ENCODE measurements at regions not wholly inside any gene's neighbourhood (a gene's known extent, or its start where the extent isn't known, plus 50 kb on each side); places are given as distances from the start of the nearest gene placed in this dataset.
A peak's percentile ranks its signal among the peaks of the same experiment; 100 is the strongest.
"Not testable (repeated sequence)": the region's sequence is repeated elsewhere in the genome, so short reads cannot be mapped to it uniquely, and the experiment has no call there.

- Histone ChIP-seq H3K36me3 (ENCODE audit: low read depth) (no peaks in the 10 kb centered on the region), H3K4me3 (no peak overlapping the region), H3K9me3 (no peaks in the 10 kb centered on the region), H3K4me1 (ENCODE audit: low read depth) (no peaks in the 10 kb centered on the region)
- ATAC-seq (no peak), DNase-seq (no peak)
- intact Hi-C loops (cut with DNase I, micrococcal nuclease) = no loop called here
- TF ChIP-seq CTCF (IDR thresholded peaks at IDR 0.05) = no peak
Observed at GRCh38 chr7:91749418-91749817, 131.1 kb downstream of the MTERF1 start.

GRCh38 chr7:91750091-91750490 lies 130.4 kb downstream of the MTERF1 start:
- DNase-seq (no peak), ATAC-seq (no peak)
- Histone ChIP-seq H3K4me3 (no peak overlapping the region), H3K4me1 (ENCODE audit: low read depth) (no peaks in the 10 kb centered on the region), H3K9me3 (no peaks in the 10 kb centered on the region), H3K36me3 (ENCODE audit: low read depth) (no peaks in the 10 kb centered on the region)
- intact Hi-C loops (cut with DNase I, micrococcal nuclease) = no loop called here
- TF ChIP-seq CTCF (IDR thresholded peaks at IDR 0.05) = no peak

- no peak for ATAC-seq
- H3K36me3 ChIP-seq (ENCODE audit: low read depth) = no peaks in the 10 kb centered on the region
- DNase-seq = no peak
- no peaks in the 10 kb centered on the region for H3K9me3 ChIP-seq
- TF ChIP-seq CTCF (IDR thresholded peaks at IDR 0.05) = no peak
- H3K4me1 ChIP-seq (ENCODE audit: low read depth) = no peaks in the 10 kb centered on the region
- intact Hi-C loops (cut with DNase I, micrococcal nuclease) = no loop called here
- no peak overlapping the region for H3K4me3 ChIP-seq
Observed at GRCh38 chr7:91752102-91752501, 128.4 kb downstream of the MTERF1 start.

- DNase-seq = peak in 1 of 3 donors; percentile 25
- ATAC-seq = peak; percentile 45
- intact Hi-C loops (cut with DNase I, micrococcal nuclease) = not testable (repeated sequence)
Observed at GRCh38 chr7:91754280-91754679, 126.2 kb downstream of the MTERF1 start.

GRCh38 chr7:91755121-91755520 lies 125.4 kb downstream of the MTERF1 start:
- intact Hi-C loops (cut with DNase I, micrococcal nuclease); ATAC-seq; H3K4me1 ChIP-seq (ENCODE audit: low read depth): not testable (repeated sequence)

More at GRCh38 chr7:91754280-91754679, 126.2 kb downstream of the MTERF1 start:
- H3K4me1 ChIP-seq (ENCODE audit: low read depth); H3K4me3 ChIP-seq; H3K9me3 ChIP-seq; H3K36me3 ChIP-seq (ENCODE audit: low read depth): not testable (repeated sequence)

GRCh38 chr7:91759205-91759863 lies 121.2 kb downstream of the MTERF1 start:
- TF ChIP-seq CTCF (IDR thresholded peaks at IDR 0.05) = no peak
- DNase-seq (peak; percentile 89 to 97 (median 89)), ATAC-seq (peak; percentile 98)
- Histone ChIP-seq H3K4me1 (ENCODE audit: low read depth) (no peaks in the 10 kb centered on the region), H3K36me3 (ENCODE audit: low read depth) (no peaks in the 10 kb centered on the region), H3K4me3 (no peak overlapping the region), H3K9me3 (peaks cover 9% of the 10 kb centered on the region)
- intact Hi-C loops (cut with DNase I, micrococcal nuclease) = no loop called here

More at GRCh38 chr7:91755121-91755520, 125.4 kb downstream of the MTERF1 start:
- not testable (repeated sequence) for H3K36me3 ChIP-seq (ENCODE audit: low read depth); H3K9me3 ChIP-seq; H3K4me3 ChIP-seq; DNase-seq

- Histone ChIP-seq H3K9me3 (peaks cover 11% of the 10 kb centered on the region), H3K4me1 (ENCODE audit: low read depth) (peaks cover 4% of the 10 kb centered on the region), H3K36me3 (ENCODE audit: low read depth) (no peaks in the 10 kb centered on the region), H3K4me3 (no peak overlapping the region)
- DNase-seq = no peak
- ATAC-seq = no peak
- intact Hi-C loops (cut with DNase I, micrococcal nuclease) = no loop called here
- no peak for TF ChIP-seq CTCF (IDR thresholded peaks at IDR 0.05)
Observed at GRCh38 chr7:91767820-91768219, 112.7 kb downstream of the MTERF1 start.
